ENCODE measurements at regions not wholly inside any gene's neighbourhood (a gene's known extent, or its start where the extent isn't known, plus 50 kb on each side); places are given as distances from the start of the nearest gene placed in this dataset.

DNA sequence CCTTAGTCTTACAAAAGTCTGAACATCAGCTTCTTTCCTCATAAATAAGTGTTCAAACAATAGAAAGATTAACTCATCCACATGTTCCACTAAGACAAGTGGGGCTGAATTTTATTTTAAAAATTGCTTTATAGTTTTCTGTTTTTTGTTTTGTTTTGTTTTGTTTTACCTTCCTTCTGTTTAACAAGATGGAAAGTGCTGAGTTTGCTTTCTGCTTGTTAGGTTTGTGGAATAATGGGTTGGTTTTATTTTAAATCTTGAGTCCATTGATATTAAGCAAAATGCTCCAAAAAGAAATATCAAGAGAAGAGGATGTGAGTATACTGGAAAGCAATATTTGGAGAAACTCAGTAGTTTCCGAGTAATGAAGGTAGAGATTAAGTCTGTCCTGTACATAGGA is 458.7 kb downstream of the FAT4 start:
- Histone ChIP-seq H3K4me2 (ENCODE audit: extremely low read depth, insufficient read depth, low read length) (no peak overlapping the region), H3K9me3 (ENCODE audit: control insufficient read depth, insufficient read depth, low read depth, low read length) (no peaks in the 10 kb centered on the region), H3K4me1 (ENCODE audit: control insufficient read depth, extremely low read depth, insufficient read depth, low read length) (no peaks in the 10 kb centered on the region), H3K4me3 (replicated peaks in 1 of 4; ENCODE audit: control extremely low read depth in 1 of 4, insufficient read depth in 1 of 4, low read depth in 3 of 4, low read length in 4 of 4) (no peak overlapping the region), H3K79me2 (ENCODE audit: control insufficient read depth, insufficient read depth, low read length) (no peaks in the 10 kb centered on the region), H3K9ac (ENCODE audit: insufficient read depth, low read length) (no peak overlapping the region), H3K27ac (ENCODE audit: insufficient read depth, low read length) (no peak overlapping the region), H4K20me1 (ENCODE audit: control insufficient read depth, extremely low read depth, insufficient read depth, low read length) (no peaks in the 10 kb centered on the region), H3K36me3 (ENCODE audit: control insufficient read depth, insufficient read depth, low read length) (no peaks in the 10 kb centered on the region), H3K27me3 (ENCODE audit: control insufficient read depth, insufficient read depth, low read length) (no peaks in the 10 kb centered on the region), H2AFZ (ENCODE audit: low read length) (no peak overlapping the region)
- no peak for TF ChIP-seq EZH2 (IDR thresholded peaks at IDR 0.05; ENCODE audit: low read length, missing control alignments)
- TF ChIP-seq, protein P1, sequence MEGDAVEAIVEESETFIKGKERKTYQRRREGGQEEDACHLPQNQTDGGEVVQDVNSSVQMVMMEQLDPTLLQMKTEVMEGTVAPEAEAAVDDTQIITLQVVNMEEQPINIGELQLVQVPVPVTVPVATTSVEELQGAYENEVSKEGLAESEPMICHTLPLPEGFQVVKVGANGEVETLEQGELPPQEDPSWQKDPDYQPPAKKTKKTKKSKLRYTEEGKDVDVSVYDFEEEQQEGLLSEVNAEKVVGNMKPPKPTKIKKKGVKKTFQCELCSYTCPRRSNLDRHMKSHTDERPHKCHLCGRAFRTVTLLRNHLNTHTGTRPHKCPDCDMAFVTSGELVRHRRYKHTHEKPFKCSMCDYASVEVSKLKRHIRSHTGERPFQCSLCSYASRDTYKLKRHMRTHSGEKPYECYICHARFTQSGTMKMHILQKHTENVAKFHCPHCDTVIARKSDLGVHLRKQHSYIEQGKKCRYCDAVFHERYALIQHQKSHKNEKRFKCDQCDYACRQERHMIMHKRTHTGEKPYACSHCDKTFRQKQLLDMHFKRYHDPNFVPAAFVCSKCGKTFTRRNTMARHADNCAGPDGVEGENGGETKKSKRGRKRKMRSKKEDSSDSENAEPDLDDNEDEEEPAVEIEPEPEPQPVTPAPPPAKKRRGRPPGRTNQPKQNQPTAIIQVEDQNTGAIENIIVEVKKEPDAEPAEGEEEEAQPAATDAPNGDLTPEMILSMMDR (conservative IDR thresholded peaks at IDR 0.05 in 1 of 2, IDR thresholded peaks at IDR 0.05 in 1 of 2; ENCODE audit: low read depth in 1 of 2, low read length in 2 of 2), result no peak
- no peak for DNase-seq (ENCODE audit: low read depth in 2 of 2)

DNA sequence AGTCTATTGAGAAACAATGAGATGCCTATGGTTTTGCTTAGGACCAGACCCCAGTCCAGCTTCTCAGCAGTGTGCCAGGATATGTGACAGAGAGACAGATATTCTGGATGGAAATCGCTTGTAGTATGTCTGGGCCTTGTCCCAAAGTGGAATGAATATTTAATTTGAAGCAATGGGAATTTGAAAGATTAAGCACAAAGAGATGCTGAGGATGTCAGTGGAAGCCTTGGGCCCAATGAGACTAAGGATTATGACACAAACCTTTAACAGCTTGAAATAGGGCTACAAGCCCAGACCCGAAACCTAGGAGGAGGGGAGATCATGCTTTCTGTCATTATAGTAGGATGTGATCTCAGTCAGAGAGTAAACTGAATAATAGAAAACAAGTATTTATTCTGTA is 459.2 kb downstream of the FAT4 start:
- Histone ChIP-seq H3K36me3 (ENCODE audit: control insufficient read depth, insufficient read depth, low read length) (no peaks in the 10 kb centered on the region), H3K9me3 (ENCODE audit: control insufficient read depth, insufficient read depth, low read depth, low read length) (no peaks in the 10 kb centered on the region), H3K27me3 (ENCODE audit: control insufficient read depth, insufficient read depth, low read length) (no peaks in the 10 kb centered on the region), H3K9ac (ENCODE audit: insufficient read depth, low read length) (no peak overlapping the region), H3K79me2 (ENCODE audit: control insufficient read depth, insufficient read depth, low read length) (no peaks in the 10 kb centered on the region), H4K20me1 (ENCODE audit: control insufficient read depth, extremely low read depth, insufficient read depth, low read length) (no peaks in the 10 kb centered on the region), H3K4me1 (ENCODE audit: control insufficient read depth, extremely low read depth, insufficient read depth, low read length) (no peaks in the 10 kb centered on the region), H3K27ac (ENCODE audit: insufficient read depth, low read length) (no peak overlapping the region), H3K4me2 (ENCODE audit: extremely low read depth, insufficient read depth, low read length) (no peak overlapping the region), H3K4me3 (replicated peaks in 1 of 4; ENCODE audit: control extremely low read depth in 1 of 4, insufficient read depth in 1 of 4, low read depth in 3 of 4, low read length in 4 of 4) (no peak overlapping the region), H2AFZ (ENCODE audit: low read length) (no peak overlapping the region)
- no peak for DNase-seq (ENCODE audit: low read depth in 2 of 2)
- TF ChIP-seq, protein P1 (conservative IDR thresholded peaks at IDR 0.05 in 1 of 2, IDR thresholded peaks at IDR 0.05 in 1 of 2; ENCODE audit: low read depth in 1 of 2, low read length in 2 of 2), result no peak
- no peak for TF ChIP-seq EZH2 (IDR thresholded peaks at IDR 0.05; ENCODE audit: low read length, missing control alignments)

DNA sequence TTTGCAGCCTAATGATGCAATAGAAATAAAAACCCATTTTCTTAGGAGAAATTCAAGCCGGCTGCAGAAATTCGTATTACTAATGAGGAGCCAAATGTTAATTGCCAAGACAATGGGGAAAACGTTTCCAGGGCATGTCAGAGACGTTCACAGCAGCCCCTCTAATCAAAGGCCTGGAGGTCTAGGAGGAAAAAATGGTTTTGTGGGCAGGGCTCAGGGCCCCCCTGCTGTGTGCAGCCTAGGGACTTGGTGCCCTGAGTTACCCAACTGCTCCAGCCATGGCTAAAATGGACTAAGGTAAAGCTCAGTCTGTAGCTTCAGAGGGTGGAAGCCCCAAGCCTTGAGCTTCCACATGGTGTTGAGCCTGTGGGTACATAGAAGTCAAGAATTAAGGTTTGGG is 461.4 kb downstream of the FAT4 start:
- no peaks in the 10 kb centered on the region for H3K4me1 ChIP-seq (ENCODE audit: control insufficient read depth, extremely low read depth, insufficient read depth, low read length)
- no peaks in the 10 kb centered on the region for H3K27me3 ChIP-seq (ENCODE audit: control insufficient read depth, insufficient read depth, low read length)
- H4K20me1 ChIP-seq (ENCODE audit: control insufficient read depth, extremely low read depth, insufficient read depth, low read length), result no peaks in the 10 kb centered on the region
- no peaks in the 10 kb centered on the region for H3K79me2 ChIP-seq (ENCODE audit: control insufficient read depth, insufficient read depth, low read length)
- no peaks in the 10 kb centered on the region for H3K36me3 ChIP-seq (ENCODE audit: control insufficient read depth, insufficient read depth, low read length)
- H3K9me3 ChIP-seq (ENCODE audit: control insufficient read depth, insufficient read depth, low read depth, low read length), result no peaks in the 10 kb centered on the region
- no peak overlapping the region for H3K27ac ChIP-seq (ENCODE audit: insufficient read depth, low read length)
- no peak overlapping the region for H3K4me2 ChIP-seq (ENCODE audit: extremely low read depth, insufficient read depth, low read length)
- H3K9ac ChIP-seq (ENCODE audit: insufficient read depth, low read length), result no peak overlapping the region
- DNase-seq (ENCODE audit: low read depth in 2 of 2), result no peak
- no peak overlapping the region for H2AFZ ChIP-seq (ENCODE audit: low read length)
- TF ChIP-seq EZH2 (IDR thresholded peaks at IDR 0.05; ENCODE audit: low read length, missing control alignments), result no peak
- TF ChIP-seq, protein P1 (conservative IDR thresholded peaks at IDR 0.05 in 1 of 2, IDR thresholded peaks at IDR 0.05 in 1 of 2; ENCODE audit: low read depth in 1 of 2, low read length in 2 of 2), result no peak
- H3K4me3 ChIP-seq (replicated peaks in 1 of 4; ENCODE audit: control extremely low read depth in 1 of 4, insufficient read depth in 1 of 4, low read depth in 3 of 4, low read length in 4 of 4), result no peak overlapping the region

All from fibroblast of lung (primary cell).